GM10266 (cell line): ENCODE measurements at regions not wholly inside any gene's neighbourhood (a gene's known extent, or its start where the extent isn't known, plus 50 kb on each side); places are given as distances from the start of the nearest gene placed in this dataset.

Source experiments
- DNase-seq: peaks from one replicate; pipeline ENCODE4 v3.0.0; 2012; ENCODE audit errors: extremely low spot score
- TF ChIP-seq, protein P1 (sequence below): IDR thresholded peaks from 2 replicates; pipeline ENCODE4 v1.5.1; 2012; ENCODE audit warnings: mild to moderate bottlenecking, low read depth; ENCODE audit not compliant: control insufficient read depth, insufficient read depth; ENCODE audit errors: missing control alignments

DNA sequence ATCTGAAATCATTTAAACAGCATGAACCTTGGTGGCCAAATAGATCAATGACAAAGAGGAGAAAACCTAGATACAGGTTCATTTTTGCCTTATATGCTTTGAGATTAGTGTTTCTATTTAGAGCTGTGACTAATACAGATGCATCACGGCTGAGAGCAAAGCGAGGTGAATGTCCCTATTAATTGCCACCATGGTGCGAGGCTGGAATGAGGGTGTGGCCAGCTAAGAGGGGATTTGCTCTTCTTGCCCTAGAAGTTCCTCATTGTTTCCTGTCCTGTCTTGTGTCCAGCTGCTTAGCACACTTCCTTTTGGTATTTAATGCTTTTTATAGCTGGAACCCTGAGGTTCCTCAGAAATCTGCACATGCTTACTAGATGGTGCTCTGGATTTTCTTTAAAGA is 339.1 kb upstream of the RGMA start:
- TF ChIP-seq, protein P1, sequence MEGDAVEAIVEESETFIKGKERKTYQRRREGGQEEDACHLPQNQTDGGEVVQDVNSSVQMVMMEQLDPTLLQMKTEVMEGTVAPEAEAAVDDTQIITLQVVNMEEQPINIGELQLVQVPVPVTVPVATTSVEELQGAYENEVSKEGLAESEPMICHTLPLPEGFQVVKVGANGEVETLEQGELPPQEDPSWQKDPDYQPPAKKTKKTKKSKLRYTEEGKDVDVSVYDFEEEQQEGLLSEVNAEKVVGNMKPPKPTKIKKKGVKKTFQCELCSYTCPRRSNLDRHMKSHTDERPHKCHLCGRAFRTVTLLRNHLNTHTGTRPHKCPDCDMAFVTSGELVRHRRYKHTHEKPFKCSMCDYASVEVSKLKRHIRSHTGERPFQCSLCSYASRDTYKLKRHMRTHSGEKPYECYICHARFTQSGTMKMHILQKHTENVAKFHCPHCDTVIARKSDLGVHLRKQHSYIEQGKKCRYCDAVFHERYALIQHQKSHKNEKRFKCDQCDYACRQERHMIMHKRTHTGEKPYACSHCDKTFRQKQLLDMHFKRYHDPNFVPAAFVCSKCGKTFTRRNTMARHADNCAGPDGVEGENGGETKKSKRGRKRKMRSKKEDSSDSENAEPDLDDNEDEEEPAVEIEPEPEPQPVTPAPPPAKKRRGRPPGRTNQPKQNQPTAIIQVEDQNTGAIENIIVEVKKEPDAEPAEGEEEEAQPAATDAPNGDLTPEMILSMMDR: no peak
- DNase-seq: no peak

DNA sequence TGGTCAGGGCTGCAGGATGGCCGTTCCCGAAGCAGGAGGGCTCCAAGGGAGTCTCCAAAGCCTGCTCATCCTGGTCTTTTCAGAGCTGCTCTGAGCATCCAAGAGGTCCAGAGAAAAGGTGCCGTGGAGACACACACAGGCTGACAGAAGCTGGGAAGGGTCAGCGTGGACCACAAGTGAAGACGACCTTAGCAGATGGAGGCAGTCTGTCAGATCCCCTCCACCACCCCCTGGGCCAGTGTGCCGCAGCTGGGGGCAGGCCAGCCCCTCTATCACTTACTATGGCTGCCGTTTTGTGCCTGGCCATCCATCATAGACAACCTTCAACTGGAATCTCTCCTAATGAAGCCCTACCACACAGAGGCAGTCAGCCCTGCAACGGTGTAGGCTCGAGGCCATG is 335.1 kb upstream of the RGMA start:
- TF ChIP-seq, protein P1: no peak
- DNase-seq: no peak

DNA sequence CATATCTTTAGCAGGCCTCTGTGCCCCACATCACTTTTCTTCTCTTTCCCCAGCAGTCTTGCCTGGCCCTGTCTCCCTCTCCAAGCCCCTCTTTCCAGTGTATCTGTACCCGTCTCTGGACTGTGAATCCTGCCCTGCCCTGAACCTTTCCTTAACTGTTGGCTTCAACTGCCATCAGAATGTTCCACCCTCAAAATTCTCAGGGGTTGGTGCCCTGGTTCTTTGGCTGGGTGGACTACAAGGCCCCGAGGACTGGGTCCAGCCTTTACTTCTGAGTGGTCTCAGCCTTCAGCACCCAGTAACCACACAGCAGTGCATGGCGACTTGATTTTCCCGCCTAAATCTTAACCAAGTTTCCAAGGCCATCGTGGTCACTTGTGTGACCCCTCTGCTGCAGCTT is 333.5 kb upstream of the RGMA start:
- TF ChIP-seq, protein P1: no peak
- DNase-seq: no peak

DNA sequence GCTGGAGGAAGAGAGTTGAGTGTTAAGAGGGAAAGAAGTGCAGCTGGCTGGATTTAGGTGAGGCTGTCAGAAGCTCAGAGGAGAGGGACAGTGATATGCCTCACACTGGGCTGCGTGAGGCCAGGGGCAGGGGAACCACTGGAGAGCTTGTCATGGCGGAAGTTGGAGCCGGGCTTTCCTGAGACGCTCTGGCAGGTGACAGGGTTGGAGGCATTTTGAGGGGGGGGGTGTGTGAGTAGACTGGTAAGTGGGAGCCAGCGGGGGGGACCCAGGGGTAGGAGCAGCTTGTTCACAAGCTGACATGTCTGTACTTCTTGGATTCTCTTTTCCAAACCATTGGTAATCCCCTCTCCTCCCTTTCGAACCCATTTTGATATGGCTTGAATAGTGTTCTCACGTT is 331.5 kb upstream of the RGMA start:
- DNase-seq: no peak
- TF ChIP-seq, protein P1: no peak

DNA sequence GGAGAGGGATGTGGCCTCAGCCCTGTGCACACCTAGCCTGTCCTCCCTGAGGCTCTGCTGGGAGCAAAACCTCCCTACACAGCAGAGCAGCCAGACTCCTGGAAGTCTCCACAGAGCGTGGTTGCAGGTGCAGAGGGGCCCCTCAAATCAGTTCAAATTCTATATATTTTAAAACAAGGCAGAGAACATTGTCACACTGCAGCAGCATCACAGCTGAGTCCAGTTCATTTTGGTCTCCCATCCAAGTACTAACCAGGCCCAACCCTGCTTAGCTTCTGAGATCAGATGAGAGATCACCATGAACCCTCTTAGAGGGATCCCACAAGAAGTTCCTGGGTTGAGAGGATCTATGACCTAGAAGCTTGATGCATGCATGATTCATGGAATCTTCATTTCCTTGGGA is 331.0 kb upstream of the RGMA start:
- TF ChIP-seq, protein P1: no peak
- no peak for DNase-seq

DNA sequence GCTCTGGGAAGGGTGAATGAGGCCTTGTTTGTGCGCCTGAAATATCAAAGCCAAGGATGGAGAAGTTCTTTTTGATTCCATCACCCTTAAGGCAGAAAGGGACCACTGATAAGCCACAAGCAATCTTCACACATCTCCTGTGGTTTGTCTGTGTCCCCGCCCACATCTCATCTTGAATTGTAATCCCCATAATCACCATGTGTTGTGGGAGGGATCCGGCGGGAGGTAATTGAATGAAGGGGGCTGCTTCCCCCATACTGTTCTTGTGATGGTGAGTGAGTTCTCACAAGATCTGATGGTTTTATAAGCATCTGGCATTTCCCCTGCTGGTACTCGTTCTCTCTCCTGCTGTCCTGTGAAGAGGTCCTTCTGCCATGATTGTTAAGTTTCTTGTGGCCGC is 329.6 kb upstream of the RGMA start:
- DNase-seq: no peak
- TF ChIP-seq, protein P1: no peak

DNA sequence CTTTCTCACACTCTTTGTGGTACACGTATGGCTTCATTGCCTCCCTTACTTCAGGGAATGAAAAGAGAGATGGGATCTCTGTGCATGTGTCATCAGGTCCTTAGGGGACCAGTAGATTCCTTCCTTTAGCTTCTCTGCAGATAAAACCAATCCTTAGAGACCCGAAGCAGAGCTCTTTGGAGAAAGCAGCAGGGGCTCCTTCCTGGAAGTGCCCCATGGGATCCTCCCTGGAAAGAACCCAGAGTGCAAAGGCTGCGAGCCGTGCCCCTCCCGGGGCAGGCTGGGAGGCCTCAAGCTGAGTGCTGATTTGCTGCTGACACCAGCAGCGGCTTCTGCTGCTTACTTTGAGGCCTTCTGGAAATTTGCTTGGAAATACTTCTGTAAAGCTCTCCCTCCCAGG is 328.6 kb upstream of the RGMA start:
- no peak for DNase-seq
- TF ChIP-seq, protein P1: no peak
